Skeletal muscle tissue (tissue), 3 donors: ENCODE measurements at regions not wholly inside any gene's neighbourhood (a gene's known extent, or its start where the extent isn't known, plus 50 kb on each side); places are given as distances from the start of the nearest gene placed in this dataset.

ENCODE experiments used
- H3K27ac ChIP-seq: one replicate; pipeline ENCODE4 v1.7.0; 2013; ENCODE audit warnings: mild to moderate bottlenecking, low read depth, low read length, inconsistent platforms
- H3K27me3 ChIP-seq, 3 donors: one replicate each; pipeline ENCODE4 v1.7.0; 2013; ENCODE audit warnings: low read length in 3 of 3; ENCODE audit not compliant: control insufficient read depth in 3 of 3, insufficient read depth in 3 of 3
- H3K36me3 ChIP-seq, 3 donors: one replicate each; pipeline ENCODE4 v1.7.0; 2013; ENCODE audit warnings: low read length in 3 of 3; ENCODE audit not compliant: control insufficient read depth in 3 of 3, insufficient read depth in 3 of 3
- H3K4me1 ChIP-seq, 3 donors: one replicate each; pipeline ENCODE4 v1.7.0; 2013; ENCODE audit warnings: low read length in 3 of 3, mild to moderate bottlenecking in 3 of 3; ENCODE audit not compliant: control insufficient read depth in 3 of 3, insufficient read depth in 3 of 3
- H3K4me3 ChIP-seq, 3 donors: one replicate each; pipeline ENCODE4 v1.7.0; 2013; ENCODE audit warnings: low read length in 3 of 3
- H3K9ac ChIP-seq, 3 donors: one replicate each; pipeline ENCODE4 v1.7.0; 2013; ENCODE audit warnings: low read length in 3 of 3, mild to moderate bottlenecking in 3 of 3, moderate library complexity in 2 of 3, low read depth in 1 of 3
- H3K9me3 ChIP-seq, 3 donors: one replicate each; pipeline ENCODE4 v1.7.0; 2013; ENCODE audit warnings: low read length in 3 of 3; ENCODE audit not compliant: control insufficient read depth in 3 of 3
- donor health status: Osteomylitis.

DNA sequence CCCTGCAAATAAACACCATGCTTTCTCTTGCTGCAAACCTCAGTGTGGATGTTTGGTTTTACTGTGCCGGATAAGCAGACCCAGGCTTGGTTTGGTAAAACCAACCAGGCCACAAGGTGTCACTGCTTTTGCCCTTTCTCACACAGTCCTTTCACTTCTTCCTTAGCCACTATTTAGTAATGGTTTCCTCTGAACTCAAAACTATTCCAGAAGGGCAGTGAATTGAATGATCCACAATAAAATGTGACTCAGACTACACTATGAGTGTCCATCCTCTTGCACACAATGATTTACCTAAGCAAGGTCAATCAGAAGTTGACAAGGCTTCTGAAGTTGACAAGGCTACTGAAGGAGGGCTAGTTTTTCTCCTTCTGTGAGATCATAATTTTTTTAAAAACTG lies 552.4 kb upstream of the CCDC54 start:
- no peaks in the 10 kb centered on the region for H3K36me3 ChIP-seq
- no peak overlapping the region for H3K4me3 ChIP-seq
- peaks cover 0 to 3% (median 0%) of the 10 kb centered on the region in 3 donors for H3K4me1 ChIP-seq
- H3K9ac ChIP-seq = no peak overlapping the region
- H3K27me3 ChIP-seq = no peaks in the 10 kb centered on the region
- H3K9me3 ChIP-seq = no peaks in the 10 kb centered on the region
- H3K27ac ChIP-seq = no peak overlapping the region

DNA sequence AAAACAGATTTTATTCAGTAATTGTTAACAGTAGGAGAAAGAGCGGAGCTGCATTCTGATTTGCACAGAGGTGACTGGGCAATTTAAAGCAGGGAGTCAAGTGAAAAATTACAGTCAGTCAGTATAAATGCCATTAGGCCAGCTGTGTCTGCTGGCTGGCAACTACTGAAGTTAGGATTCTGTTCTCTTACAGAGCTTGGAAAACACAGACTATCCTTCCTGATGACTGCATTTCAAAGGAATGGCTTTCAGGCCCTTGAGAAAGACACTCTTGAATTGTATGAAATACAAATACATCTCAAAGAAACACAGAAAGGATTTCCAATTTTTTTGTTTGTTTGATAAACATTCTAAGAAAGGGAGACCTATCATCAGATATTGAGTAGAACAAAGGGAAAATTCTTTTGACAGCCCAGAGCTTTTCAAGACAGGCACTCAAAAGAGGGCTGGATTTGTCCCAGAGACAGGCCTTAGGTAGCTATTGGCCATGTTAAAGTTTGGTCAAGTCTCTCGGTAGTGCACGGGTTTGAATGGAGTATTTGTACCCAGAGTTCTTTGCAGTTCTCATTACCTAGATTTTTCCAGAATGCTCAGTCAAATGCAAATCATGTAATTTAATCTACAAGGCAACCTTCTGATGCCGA lies 551.2 kb upstream of the CCDC54 start:
- H3K36me3 ChIP-seq = no peaks in the 10 kb centered on the region
- H3K27me3 ChIP-seq = no peaks in the 10 kb centered on the region
- no peaks in the 10 kb centered on the region for H3K9me3 ChIP-seq
- H3K27ac ChIP-seq = no peak overlapping the region
- H3K4me1 ChIP-seq = peaks cover 0 to 3% (median 0%) of the 10 kb centered on the region in 3 donors
- H3K4me3 ChIP-seq = no peak overlapping the region
- H3K9ac ChIP-seq = no peak overlapping the region

DNA sequence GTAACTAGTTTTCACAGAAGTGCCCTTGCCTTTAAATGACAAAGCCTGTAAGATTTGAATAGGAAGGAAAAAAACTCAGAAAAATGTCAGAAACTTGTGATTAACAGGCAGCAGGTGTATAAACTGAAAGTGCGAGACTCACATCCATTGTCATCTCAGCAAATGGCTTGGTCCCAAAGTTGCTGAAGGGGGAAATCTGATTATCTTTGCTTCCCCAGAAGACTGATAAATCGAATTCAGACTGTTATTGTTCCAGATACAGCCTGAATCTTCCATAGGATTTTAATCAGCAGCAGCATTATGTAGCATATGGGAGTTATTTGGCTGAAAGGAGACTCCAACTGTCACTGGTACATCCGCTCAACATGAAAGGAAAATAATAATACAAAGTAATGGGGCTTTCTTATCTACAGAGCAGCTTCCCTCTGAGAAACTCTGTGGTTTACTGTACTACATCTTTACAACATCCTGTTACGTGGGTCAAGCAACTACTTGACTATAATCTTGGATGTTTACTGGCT lies 550.4 kb upstream of the CCDC54 start:
- Histone ChIP-seq H3K4me1 (peaks cover 0 to 3% (median 0%) of the 10 kb centered on the region in 3 donors), H3K36me3 (no peaks in the 10 kb centered on the region), H3K9ac (no peak overlapping the region), H3K9me3 (no peaks in the 10 kb centered on the region), H3K27me3 (no peaks in the 10 kb centered on the region), H3K4me3 (no peak overlapping the region), H3K27ac (no peak overlapping the region)

DNA sequence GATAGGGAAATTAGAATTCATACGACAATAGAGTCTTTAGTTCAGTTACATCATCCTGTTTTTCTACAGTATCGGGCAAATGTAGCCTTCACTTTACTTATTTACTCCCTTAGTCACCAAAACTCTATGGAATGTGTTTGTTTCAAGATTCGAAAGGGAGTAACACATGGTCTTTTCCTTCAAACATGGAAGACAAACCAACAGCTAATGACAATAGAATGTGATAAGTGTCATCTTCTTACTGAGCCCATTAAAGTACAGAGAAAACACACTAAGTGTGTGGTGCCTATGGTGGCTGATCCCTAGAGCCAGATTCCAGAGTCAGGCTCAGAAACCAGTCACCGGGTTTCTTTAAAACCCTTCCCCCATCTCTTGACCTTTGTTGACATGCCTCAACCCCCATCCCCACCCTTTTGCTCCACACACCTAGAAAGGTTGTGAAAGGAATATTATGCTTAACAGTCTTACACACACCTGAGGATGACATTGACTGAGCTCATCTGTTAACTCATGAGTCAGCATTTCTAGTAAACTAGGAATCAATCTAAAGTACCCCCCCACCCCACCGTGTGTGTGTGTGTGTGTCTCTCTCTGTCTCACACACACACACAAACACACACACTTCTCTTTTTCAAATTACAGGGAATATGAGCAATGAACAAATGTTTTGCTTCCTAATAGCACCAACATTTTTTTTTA lies 549.6 kb upstream of the CCDC54 start:
- Histone ChIP-seq H3K4me3 (no peak overlapping the region), H3K9me3 (no peaks in the 10 kb centered on the region), H3K9ac (no peak overlapping the region), H3K4me1 (peaks cover 0 to 3% (median 0%) of the 10 kb centered on the region in 3 donors), H3K27ac (no peak overlapping the region), H3K27me3 (no peaks in the 10 kb centered on the region), H3K36me3 (no peaks in the 10 kb centered on the region)

DNA sequence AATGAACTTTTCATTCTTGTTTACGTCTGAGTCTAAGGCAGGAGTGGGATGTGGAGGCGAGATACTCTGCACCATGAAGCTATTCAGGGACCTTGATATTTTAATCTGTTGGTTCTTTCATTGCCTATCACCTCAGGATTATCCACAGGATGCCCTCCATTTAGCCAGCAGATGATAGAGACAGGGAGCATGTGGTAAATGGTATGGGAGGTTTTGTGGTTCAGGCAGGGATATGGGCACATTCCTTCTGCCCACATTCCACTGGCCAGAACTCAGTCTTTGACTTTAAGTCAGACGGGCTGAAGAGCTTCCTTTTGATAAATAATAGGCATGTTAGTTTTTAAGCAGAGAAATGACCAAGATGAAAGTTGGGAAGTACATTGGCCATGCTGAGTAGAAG lies 548.0 kb upstream of the CCDC54 start:
- Histone ChIP-seq H3K4me3 (no peak overlapping the region), H3K36me3 (no peaks in the 10 kb centered on the region), H3K27ac (no peak overlapping the region), H3K9ac (no peak overlapping the region), H3K27me3 (no peaks in the 10 kb centered on the region), H3K4me1 (peaks cover 0 to 3% (median 0%) of the 10 kb centered on the region in 3 donors), H3K9me3 (no peaks in the 10 kb centered on the region)

DNA sequence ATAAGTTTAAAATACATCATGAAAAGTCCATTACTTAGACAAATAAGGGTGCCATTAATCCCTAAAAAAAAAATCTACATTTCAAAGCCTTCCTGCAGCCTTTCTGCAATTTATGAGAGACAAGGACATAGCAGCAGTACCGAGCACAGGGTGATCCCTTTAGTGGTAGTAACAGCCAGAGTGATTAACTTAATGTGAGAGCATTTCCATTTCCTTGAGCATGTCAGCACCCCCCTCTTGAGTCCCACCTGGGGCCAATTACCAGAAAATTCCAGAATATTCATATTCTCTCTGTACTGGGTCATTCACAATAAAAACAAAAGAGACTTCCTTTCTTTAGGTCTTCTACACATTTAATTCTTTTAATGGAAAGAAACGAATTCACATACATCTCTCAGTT lies 546.9 kb upstream of the CCDC54 start:
- Histone ChIP-seq H3K36me3 (no peaks in the 10 kb centered on the region), H3K4me3 (no peak overlapping the region), H3K27ac (no peak overlapping the region), H3K27me3 (no peaks in the 10 kb centered on the region), H3K9ac (no peak overlapping the region), H3K9me3 (no peaks in the 10 kb centered on the region), H3K4me1 (peaks cover 0 to 3% (median 0%) of the 10 kb centered on the region in 3 donors)

DNA sequence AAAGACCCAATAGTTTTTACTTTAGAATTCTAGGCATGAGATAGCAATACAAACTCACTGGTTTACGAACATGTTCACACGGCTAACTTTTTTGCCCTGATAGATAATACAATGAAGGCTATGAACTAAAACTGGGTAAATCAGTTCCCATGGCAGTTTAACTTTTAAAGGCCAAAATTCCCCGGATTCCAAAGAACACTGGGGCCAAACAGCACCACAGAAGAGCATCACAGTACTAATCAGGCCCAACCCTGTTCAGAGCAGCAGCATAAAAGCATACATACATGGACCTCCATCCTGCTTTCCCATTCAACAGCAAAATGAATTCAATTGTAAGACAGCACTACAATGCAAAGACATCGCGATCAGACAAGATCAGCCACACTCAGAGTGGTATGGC lies 540.3 kb upstream of the CCDC54 start:
- H3K4me1 ChIP-seq = peaks cover 0 to 7% (median 0%) of the 10 kb centered on the region in 3 donors
- no peak overlapping the region for H3K27ac ChIP-seq
- H3K36me3 ChIP-seq = no peaks in the 10 kb centered on the region
- no peaks in the 10 kb centered on the region for H3K27me3 ChIP-seq
- no peak overlapping the region for H3K9ac ChIP-seq
- H3K4me3 ChIP-seq = no peak overlapping the region
- no peaks in the 10 kb centered on the region for H3K9me3 ChIP-seq

DNA sequence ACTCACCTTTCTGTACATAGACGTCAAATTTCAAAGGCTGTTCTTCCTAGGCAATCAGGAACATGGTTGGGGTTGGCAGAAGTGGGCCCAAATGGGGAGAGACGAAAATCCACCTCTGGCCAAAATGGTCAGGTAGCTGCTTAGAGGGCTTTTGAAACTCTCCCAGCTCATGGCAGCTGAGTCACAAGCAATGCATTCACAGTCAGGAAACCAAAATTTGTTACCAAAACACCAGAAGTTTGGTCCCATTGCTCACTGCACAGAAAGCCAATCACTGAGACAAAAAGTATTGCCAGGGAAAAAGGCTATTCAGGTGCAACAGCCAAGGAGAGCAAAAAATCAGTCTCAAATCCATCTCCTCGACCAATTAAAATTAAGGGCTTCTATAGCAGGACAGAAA lies 539.6 kb upstream of the CCDC54 start:
- Histone ChIP-seq H3K27ac (no peak overlapping the region), H3K9ac (no peak overlapping the region), H3K27me3 (no peaks in the 10 kb centered on the region), H3K9me3 (no peaks in the 10 kb centered on the region), H3K36me3 (no peaks in the 10 kb centered on the region), H3K4me3 (no peak overlapping the region), H3K4me1 (peaks cover 0 to 7% (median 0%) of the 10 kb centered on the region in 3 donors)

DNA sequence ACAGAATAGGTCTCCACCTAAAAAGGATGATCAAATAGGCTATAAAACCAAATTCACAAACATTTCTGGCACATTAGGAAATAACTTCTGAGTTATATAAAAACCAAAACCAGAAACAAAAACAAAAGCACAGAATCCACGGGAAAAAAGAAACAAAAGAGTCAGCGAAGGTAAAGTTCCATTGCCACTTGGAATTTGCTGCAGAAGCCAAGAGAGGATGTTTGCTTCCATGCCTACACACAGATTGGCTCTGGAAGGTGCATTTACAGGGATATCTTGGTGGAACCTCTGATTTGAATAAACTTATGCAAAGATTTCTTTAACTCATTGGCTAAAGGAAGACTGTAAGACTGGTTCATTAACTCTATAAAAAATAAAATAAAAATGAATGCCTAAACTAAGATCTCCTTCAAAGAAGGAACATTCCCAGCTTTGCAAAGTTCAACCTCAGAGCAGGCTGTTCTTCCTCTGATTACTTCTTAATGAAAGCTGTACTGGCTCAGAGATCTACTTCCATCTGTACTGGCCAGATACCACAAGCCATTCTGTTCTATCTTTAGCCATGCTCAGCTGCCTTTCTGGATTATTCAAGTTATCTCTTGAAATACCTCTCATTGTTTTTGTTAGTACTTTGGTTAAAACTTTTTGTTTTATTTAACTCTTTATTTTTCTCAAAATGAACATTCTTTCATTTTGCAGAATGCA lies 537.5 kb upstream of the CCDC54 start:
- Histone ChIP-seq H3K4me3 (peak overlapping the region in 2 of 3 donors; percentile 20 to 54), H3K9ac (peak overlapping the region in 1 of 3 donors; percentile 30), H3K9me3 (no peaks in the 10 kb centered on the region), H3K27me3 (no peaks in the 10 kb centered on the region), H3K36me3 (no peaks in the 10 kb centered on the region), H3K4me1 (peaks cover 0 to 7% (median 0%) of the 10 kb centered on the region in 3 donors), H3K27ac (no peak overlapping the region)

DNA sequence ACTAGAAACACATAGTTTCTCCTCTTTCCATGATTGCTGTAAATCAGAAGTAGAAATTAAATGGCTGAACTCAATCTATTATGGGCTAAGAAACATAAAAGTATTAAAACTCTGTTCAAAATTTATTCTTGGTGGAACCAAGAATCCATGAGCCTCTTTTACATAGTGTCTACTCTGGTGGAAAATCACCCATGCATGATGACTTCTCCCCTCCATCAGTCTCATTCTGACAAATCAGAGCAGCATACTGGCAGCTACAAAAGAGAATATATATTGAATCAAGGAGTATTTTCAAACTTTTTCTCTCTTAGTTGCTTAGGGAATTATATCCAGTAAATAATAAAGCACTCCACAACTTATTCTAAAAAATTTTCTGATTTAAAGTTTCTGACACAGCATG lies 536.9 kb upstream of the CCDC54 start:
- H3K27me3 ChIP-seq = no peaks in the 10 kb centered on the region
- H3K27ac ChIP-seq = no peak overlapping the region
- H3K9ac ChIP-seq = no peak overlapping the region
- peaks cover 0 to 7% (median 0%) of the 10 kb centered on the region in 3 donors for H3K4me1 ChIP-seq
- H3K4me3 ChIP-seq = no peak overlapping the region
- H3K36me3 ChIP-seq = no peaks in the 10 kb centered on the region
- no peaks in the 10 kb centered on the region for H3K9me3 ChIP-seq
